SW 1271 (cell line): ENCODE measurements at regions not wholly inside any gene's neighbourhood (a gene's known extent, or its start where the extent isn't known, plus 50 kb on each side); places are given as distances from the start of the nearest gene placed in this dataset.

Source experiments
- DNase-seq, 2 experiments: peaks; one replicate each; lab custom pipeline; 2025; lab: John Stamatoyannopoulos, UW

DNA sequence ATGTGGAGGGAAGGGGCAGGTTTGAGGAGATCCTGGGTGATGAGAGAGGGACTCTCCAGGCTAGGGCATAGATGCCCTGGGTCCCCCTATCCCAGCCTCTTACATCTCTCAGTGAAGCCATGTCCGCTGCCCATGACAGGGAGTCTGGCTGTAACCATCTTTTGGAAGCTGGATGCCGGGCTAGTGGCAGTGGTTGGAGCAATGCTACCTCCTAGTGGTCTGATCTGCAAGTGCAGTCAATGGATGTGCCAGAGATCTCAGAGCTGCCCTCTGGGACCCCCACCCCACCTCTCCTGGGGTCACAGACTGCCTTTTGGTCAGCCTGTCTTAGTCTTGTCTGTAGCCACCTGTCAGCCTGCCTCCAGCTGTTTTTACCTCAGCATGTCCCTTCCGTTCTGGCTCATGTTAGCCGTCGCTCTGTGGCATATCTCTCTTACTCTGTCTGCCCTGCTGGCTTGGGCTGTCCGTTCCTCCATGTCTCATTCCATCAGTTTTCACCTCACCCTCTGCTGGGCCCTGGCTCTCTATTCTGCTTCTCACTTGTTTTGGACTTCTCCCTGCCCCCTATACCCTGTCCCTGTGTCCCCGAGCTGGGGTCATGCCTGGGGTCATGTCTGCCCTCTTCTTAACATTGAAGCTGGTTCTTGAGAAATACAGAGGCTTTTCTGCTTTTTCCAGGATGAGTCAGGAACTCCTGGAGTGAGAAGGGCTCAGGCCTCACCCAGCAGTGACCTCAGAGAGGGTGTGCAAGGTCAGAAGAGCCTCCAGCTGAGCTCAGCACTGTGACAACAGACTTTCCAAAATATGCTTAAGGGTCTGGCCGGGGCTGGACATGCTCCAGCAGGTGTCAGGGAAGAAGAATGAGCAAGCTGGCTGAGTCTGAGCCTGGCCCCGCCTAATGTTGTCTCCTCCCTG, 52.0 kb upstream of the THY1 start:
- peak in 1 of 2 experiments; percentile 30 for DNase-seq

- no peak for DNase-seq
Measured at GRCh38 chr11:119473901-119474681, 51.1 kb upstream of the THY1 start.

GRCh38 chr11:119473226-119473625, 50.3 kb upstream of the THY1 start:
- DNase-seq = no peak

- no peak for DNase-seq
Measured at GRCh38 chr11:119472856-119473222, 49.9 kb upstream of the THY1 start.
